ENCODE measurements at regions not wholly inside any gene's neighbourhood (a gene's known extent, or its start where the extent isn't known, plus 50 kb on each side); places are given as distances from the start of the nearest gene placed in this dataset.
A peak's percentile ranks its signal among the peaks of the same experiment; 100 is the strongest.
"Not testable (repeated sequence)": the region's sequence is repeated elsewhere in the genome, so short reads cannot be mapped to it uniquely, and the experiment has no call there.

GRCh38 chrX:55161581-55161980, 58.6 kb upstream of the PAGE5 start:
- H3K27me3 ChIP-seq (ENCODE audit: insufficient read depth, low read depth) = no peaks in the 10 kb centered on the region
- no peaks in the 10 kb centered on the region for H3K79me2 ChIP-seq (ENCODE audit: insufficient read depth, low read depth)
- no peak for TF ChIP-seq CTCF (conservative IDR thresholded peaks at IDR 0.05; ENCODE audit: low read depth, low read length)
- no peaks in the 10 kb centered on the region for H4K20me1 ChIP-seq (ENCODE audit: insufficient read depth)
- peak overlapping the region; percentile 77 for H3K9ac ChIP-seq
- H2AFZ ChIP-seq (ENCODE audit: low read depth) = peak overlapping the region; percentile 50
- no peaks in the 10 kb centered on the region for H3K36me3 ChIP-seq (ENCODE audit: insufficient read depth)
- H3K4me3 ChIP-seq (IDR thresholded peaks at IDR 0.05; ENCODE audit: insufficient read depth, low read depth, low read length) = no peak overlapping the region
- H3K4me2 ChIP-seq = peak overlapping the region; percentile 53
- H3K27ac ChIP-seq = peak overlapping the region; percentile 80
- H3K4me1 ChIP-seq (ENCODE audit: low read depth, poor library complexity, severe bottlenecking) = peaks cover 18% of the 10 kb centered on the region

- no peak overlapping the region for H3K9ac ChIP-seq
- peaks cover 18% of the 10 kb centered on the region for H3K4me1 ChIP-seq (ENCODE audit: low read depth, poor library complexity, severe bottlenecking)
- H3K36me3 ChIP-seq (ENCODE audit: insufficient read depth) = no peaks in the 10 kb centered on the region
- H3K27me3 ChIP-seq (ENCODE audit: insufficient read depth, low read depth) = no peaks in the 10 kb centered on the region
- H3K4me2 ChIP-seq = no peak overlapping the region
- no peak overlapping the region for H3K27ac ChIP-seq
- no peak overlapping the region for H3K4me3 ChIP-seq (IDR thresholded peaks at IDR 0.05; ENCODE audit: insufficient read depth, low read depth, low read length)
- TF ChIP-seq CTCF (conservative IDR thresholded peaks at IDR 0.05; ENCODE audit: low read depth, low read length) = no peak
- no peak overlapping the region for H2AFZ ChIP-seq (ENCODE audit: low read depth)
- no peaks in the 10 kb centered on the region for H3K79me2 ChIP-seq (ENCODE audit: insufficient read depth, low read depth)
- no peaks in the 10 kb centered on the region for H4K20me1 ChIP-seq (ENCODE audit: insufficient read depth)
Measured at GRCh38 chrX:55163171-55163570, 57.0 kb upstream of the PAGE5 start.

- H3K36me3 ChIP-seq (ENCODE audit: insufficient read depth); H4K20me1 ChIP-seq (ENCODE audit: insufficient read depth); H3K4me1 ChIP-seq (ENCODE audit: low read depth, poor library complexity, severe bottlenecking); H3K27me3 ChIP-seq (ENCODE audit: insufficient read depth, low read depth); H2AFZ ChIP-seq (ENCODE audit: low read depth); H3K4me2 ChIP-seq; H3K79me2 ChIP-seq (ENCODE audit: insufficient read depth, low read depth); H3K27ac ChIP-seq; H3K9ac ChIP-seq; H3K4me3 ChIP-seq (IDR thresholded peaks at IDR 0.05; ENCODE audit: insufficient read depth, low read depth, low read length): not testable (repeated sequence)
Measured at GRCh38 chrX:55165026-55165425, 55.1 kb upstream of the PAGE5 start.

GRCh38 chrX:55167124-55167803, 52.9 kb upstream of the PAGE5 start:
- Histone ChIP-seq H3K4me2 (no peak overlapping the region), H3K79me2 (ENCODE audit: insufficient read depth, low read depth) (no peaks in the 10 kb centered on the region), H3K4me3 (IDR thresholded peaks at IDR 0.05; ENCODE audit: insufficient read depth, low read depth, low read length) (no peak overlapping the region), H3K36me3 (ENCODE audit: insufficient read depth) (no peaks in the 10 kb centered on the region), H3K27ac (no peak overlapping the region), H2AFZ (ENCODE audit: low read depth) (no peak overlapping the region), H3K4me1 (ENCODE audit: low read depth, poor library complexity, severe bottlenecking) (no peaks in the 10 kb centered on the region), H4K20me1 (ENCODE audit: insufficient read depth) (no peaks in the 10 kb centered on the region), H3K9ac (no peak overlapping the region), H3K27me3 (ENCODE audit: insufficient read depth, low read depth) (no peaks in the 10 kb centered on the region)
- TF ChIP-seq CTCF (conservative IDR thresholded peaks at IDR 0.05; ENCODE audit: low read depth, low read length) = no peak

- Histone ChIP-seq H3K36me3 (ENCODE audit: insufficient read depth) (no peaks in the 10 kb centered on the region), H3K4me2 (no peak overlapping the region), H3K27me3 (ENCODE audit: insufficient read depth, low read depth) (no peaks in the 10 kb centered on the region), H4K20me1 (ENCODE audit: insufficient read depth) (no peaks in the 10 kb centered on the region), H3K4me3 (IDR thresholded peaks at IDR 0.05; ENCODE audit: insufficient read depth, low read depth, low read length) (no peak overlapping the region), H2AFZ (ENCODE audit: low read depth) (no peak overlapping the region), H3K79me2 (ENCODE audit: insufficient read depth, low read depth) (no peaks in the 10 kb centered on the region), H3K9ac (no peak overlapping the region), H3K27ac (no peak overlapping the region), H3K4me1 (ENCODE audit: low read depth, poor library complexity, severe bottlenecking) (no peaks in the 10 kb centered on the region)
- no peak for TF ChIP-seq CTCF (conservative IDR thresholded peaks at IDR 0.05; ENCODE audit: low read depth, low read length)
Measured at GRCh38 chrX:55167901-55168300, 52.2 kb upstream of the PAGE5 start.
